ENCODE measurements at regions not wholly inside any gene's neighbourhood (a gene's known extent, or its start where the extent isn't known, plus 50 kb on each side); places are given as distances from the start of the nearest gene placed in this dataset.

DNA sequence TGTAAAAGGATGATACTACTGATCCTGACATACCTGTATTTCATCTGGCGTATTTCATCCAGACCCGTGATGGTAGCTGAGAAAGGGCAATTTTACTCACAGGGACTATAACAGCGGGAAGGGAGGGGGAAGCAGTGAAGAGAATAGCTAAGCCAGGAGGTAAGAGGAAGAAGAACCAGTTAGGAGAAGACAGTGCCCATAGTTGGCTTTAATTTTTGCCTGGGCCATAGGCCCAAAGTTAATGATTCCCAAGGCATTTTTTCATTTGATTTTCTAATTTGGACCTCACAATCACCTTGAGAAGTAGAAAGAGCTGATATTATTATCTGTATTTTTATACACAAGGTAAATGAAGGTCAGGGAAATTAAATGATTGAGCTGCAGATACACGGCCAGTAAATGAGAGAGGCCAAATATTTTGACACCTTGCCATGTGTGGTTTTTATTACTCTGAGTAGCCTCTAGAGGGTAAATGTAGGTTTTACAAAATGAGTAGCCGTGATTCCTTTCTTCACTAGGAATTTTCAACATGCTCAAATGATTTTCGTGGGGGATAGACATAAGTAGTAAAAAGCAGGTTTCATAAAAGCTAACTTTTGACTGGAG lies 382.2 kb downstream of the FUT8 start:
- DNase-seq = no peak

DNA sequence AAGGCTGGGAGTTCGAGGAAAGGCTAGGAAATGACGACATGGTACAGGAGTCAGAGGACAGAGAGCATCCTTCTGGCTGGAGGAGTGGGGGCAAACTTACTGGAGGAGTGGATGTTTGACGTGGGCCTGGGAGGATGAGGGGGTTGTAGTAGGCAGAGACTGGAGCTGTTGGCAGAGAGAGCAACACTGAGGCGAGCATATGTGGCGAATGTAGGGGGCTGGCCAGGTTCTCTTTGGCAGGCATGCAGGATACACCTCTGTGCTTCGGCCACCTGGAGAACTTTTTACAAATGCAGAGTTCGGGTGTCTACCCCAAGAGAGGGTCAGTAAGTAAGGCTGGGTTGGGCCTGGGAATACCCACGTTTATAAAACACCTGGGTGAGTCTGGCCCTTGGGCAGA lies 385.7 kb downstream of the FUT8 start:
- no peak for DNase-seq

DNA sequence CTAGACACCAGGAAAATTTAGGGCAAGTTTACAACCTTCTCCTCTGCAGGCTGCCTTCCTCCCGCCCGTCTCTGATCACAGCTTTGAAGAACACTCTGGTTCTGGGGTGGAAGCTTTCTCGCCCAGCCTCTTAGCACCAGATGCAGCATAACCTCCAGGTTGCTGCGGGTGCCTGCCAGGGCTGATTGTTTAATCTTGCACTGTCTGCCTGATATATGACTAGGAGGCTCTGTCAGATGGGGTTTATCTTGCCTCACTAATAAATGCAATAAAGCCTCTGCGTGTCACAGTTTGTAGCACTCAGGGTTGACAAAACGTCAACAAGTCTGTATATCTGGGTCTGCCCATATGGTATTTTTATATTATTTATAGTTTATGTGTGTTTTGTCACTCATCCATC lies 388.2 kb downstream of the FUT8 start:
- no peak for DNase-seq

DNA sequence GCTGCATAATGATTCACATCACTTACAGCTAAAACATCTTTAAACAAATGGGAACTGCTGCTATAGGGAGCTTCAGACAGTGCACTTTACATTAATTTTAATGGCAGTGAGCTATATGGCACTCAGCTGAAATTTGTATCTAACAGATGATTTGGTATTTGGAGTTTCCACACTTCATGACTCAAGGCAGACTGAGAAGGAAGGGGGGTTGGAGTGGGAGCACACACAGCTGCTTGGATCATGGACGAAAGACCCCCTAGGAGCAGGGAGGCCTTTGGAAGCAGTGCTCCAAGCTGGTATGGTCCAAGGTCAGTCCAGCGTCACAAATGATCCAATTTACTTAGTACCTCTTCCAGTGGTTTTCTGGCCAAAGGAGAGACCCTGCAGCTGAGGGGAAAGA lies 389.7 kb downstream of the FUT8 start:
- no peak for DNase-seq

DNA sequence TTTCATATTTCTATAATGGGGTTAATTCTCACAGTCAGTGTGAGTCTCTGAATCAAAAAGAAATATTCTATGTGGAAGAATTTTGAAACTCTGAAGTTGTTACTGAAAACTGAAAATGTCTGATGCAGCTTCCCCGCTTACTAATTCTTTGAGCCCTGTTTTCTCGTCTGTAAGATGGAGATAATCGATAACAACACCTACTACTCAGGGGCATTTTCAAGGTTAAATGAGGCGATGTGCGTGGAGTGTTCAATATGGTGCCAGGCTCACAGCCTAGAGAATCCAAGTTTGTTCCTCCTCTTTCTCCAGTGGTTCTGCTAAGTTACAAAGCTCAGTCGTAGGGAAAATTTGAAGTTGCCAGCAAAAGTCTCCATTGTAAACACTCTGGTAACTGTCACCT lies 391.4 kb downstream of the FUT8 start:
- no peak for DNase-seq

DNA sequence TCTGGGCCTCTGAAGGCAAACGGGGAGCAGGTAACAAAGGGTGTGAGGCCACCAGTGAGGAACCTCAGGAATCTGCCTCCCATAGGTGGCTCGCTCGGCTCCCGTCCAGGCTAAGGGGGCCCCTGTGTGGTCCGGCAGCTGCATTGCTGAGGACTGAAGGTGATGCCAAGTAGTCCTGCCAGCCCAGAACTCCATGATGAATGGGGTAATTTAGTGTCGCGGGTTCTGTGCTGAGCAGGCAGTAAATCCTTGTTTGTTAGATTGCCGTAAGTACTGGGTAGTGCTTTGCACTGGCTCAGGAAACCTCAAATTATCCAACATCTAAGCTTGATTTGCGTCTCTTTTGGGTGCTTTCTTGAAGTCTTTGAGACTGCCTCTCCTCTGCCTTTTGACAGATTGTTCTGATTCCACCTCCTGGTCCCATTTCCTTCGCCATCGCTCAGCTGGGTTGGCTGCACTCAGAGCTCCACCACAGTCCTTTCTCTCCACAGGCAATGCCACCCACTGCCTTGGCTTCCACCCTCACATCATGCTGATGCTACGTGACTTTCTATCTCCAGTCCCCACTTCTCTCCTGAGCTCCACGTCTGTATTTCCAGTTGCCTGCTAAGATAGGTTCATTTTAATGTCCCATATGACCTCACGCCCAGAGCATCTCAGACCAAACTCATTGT lies 392.0 kb downstream of the FUT8 start:
- no peak for DNase-seq

DNA sequence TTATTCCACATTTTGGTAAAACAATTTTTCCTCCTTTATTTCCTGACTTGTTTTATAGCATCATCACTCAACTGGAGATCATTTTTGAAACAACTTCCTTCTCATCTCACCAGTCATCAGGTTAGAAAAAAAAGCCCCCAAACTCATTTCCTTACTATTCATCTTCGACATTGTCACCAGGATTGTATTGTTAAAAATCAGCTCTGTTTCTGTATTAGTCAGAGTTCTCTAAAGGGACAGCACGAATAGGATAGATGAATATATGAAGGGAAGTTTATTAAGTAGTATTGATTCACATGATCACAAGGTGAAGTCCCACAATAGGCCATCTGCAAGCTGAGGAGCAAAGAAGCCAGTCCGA lies 392.6 kb downstream of the FUT8 start:
- no peak for DNase-seq

DNA sequence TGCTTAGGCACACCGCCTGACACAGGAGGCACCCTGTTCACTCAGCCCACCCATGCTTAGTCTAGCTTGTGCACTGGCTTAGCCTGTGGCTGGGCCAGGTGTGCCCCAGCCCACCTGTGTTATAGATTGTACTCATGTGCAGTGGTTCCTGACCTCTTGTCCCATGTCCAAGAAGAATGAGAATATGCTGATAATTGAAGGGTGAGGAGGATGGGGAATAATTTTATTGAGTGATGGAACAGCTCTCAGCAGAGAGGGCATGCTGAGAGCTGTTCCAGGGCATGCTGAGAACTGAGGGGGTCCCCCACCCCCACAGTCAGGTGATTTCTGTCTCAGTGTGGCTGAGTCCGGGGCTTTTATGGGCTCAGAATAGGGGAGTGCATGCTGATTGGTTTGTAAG lies 395.9 kb downstream of the FUT8 start:
- DNase-seq = no peak

DNA sequence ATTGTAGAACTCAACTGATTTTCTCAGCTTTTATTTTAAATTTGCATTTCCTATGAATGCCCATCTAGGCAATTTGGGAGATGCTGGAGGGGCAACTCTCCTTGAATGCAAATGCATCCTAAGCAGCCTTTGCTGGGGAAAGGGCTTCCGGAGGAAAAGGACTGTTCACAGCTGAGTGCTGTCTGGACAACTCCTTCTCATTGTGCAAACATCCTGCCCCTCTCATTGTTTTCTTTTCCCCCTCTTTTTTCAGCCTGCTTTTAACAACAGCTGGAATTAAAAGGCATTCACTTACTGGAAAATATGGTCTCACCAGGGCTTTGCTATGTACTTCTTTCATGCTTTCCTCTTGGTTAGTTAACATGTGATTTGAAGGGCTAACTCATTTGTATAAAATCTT lies 397.8 kb downstream of the FUT8 start:
- no peak for DNase-seq

DNA sequence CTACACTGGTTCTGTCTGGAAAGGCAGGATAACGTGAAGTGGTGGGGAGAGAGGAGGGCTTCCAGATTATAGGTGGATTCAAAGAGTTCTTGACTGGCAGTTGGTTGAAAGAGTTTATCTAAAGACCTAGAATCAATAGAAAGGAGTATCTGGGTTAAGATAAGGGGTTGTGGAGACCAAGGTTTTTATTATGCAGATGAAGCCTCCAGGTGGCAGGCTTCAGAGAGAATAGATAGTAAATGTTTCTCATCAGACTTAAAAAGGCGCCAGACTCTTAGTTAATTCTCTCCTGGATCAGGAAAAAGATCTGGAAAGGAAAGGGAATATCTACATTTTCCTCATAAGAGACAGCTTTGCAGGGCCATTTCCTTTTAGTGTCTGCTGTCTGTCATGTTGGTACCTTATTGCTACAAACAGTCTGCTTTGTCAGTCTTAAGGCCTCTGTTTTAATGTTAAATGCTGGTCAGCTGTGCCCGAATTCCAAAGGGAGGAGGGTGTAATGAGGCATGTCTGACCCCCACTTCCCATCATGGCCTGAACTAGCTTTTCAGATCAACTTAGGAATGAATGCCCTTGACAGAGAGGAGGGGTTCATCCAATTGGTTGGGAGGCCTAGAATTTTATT lies 401.3 kb downstream of the FUT8 start:
- DNase-seq = no peak

DNA sequence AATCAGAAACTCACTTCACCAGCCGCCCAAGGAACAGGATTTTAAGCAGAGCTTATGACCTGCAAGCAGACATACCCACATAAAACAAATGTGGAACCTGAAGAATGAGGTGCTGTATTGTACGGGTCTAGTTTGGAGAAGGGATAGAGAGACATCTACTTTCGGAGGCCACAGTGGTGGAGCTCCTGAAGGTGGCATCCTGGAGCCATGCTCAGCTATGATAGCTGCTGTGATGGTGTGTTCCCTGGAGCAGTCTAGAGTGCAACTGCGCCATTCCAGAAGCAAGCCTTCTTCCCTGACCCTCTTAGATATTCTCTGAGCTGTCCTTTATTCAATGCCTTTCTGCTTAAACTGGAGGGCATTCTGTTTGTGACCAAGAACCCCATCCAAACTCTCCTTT lies 402.6 kb downstream of the FUT8 start:
- no peak for DNase-seq

DNA sequence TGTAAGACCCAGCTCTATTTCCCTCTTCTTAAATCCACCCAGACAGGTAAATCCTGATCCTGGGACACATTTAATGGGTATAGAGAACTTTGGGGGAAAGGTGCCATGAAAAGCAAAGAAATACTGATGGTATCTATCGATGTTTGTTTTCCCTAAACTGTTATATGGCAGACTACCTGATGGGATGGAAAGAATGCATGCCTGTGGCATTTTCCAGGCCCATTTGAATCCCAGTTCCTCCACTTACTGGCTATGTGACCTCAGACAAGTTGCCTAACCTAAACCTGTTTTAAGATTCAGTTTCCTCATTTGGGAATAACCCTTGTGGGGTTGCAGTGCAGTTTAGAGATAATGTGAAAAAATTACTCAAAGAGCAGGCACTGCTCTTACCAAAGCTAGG lies 404.5 kb downstream of the FUT8 start:
- no peak for DNase-seq

DNA sequence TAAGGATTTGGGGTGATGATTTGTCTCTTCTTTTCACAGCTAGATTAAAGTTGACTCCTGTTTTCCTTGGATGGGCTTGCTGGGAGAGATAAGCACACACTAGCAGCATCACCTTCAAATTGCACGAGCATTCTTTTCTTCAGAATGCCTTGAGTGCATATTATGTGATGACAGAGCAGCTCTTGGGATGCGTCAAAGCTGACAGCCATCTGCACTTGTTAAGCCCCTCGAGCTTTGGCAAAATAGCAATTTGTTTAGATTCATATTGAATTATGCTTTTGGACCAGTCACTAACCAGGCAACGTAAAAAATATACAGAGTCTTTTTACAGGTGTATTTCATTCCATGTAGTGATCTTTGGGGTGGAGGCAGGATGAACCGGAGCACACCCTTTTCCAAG lies 407.0 kb downstream of the FUT8 start:
- DNase-seq = no peak

DNA sequence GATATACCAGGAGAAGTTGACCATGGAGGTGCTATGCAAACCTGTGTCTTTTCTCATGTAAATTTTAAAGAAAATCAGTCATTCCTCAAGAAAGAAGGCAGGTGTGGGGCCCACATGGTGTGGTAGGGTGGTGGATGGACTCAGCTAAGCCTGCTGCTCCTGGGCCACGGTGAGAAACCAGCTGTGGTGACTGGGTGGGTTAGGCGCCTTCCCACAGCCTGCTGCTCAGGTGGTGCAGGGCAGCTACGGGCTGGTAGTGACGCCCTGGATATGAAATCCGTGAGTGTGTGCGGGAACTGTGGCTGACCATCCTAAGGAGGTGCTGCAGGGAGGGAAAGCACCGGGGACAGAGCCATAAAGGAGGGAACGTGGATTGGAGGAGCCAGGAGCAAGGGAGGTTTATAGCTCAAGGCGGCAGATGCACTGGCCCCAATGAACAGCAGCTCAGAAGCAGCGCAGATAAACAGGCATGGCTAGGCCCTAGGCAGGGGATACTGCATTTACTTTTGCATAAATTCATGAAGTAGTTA lies 408.8 kb downstream of the FUT8 start:
- peak; percentile 13 for DNase-seq

DNA sequence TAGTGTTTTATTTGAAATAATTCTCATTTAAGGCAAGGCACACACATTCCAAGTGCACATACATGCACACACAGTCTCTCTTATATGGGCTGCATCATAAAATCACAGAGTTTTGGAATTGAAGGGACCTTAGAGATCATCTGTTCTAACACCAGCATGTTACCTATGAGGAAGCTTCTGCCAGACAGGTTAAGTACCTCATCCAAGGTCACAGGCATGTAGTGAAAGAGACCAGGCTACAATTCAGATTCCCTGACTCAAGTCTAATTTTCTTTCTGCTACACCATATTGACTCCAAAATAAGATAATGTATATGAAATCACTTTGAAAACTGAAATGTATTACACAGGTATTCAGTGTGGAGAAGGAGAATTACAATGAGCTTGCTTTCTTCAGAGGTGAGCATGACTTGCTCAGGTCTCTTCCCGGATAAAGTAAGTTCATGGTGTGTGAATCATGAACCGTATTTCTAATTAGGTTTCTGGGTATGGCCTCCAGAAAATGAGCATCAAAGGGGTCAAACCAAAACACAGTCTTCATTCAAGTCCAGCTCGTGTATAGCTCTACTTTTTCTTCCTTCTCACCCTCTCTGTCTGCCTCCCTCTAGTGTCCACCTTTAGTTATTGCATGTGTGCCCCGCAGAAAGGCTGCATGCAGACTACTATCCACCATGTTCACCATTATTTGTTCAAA lies 411.9 kb downstream of the FUT8 start:
- no peak for DNase-seq

DNA sequence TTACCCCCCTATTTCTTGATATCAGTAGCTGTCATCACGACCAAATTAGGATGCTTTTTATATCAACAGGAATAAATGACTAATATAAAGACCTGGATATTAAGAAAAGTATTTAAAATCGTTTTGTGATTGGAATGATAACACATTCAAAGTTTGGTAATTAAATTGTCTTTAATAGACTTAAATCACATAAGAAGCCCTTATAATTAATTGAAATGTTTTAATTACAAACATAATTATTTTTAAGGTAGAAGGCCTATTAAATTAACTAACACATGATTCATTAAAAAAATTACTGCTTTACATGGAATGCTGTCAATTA lies 412.4 kb downstream of the FUT8 start:
- no peak for DNase-seq

DNA sequence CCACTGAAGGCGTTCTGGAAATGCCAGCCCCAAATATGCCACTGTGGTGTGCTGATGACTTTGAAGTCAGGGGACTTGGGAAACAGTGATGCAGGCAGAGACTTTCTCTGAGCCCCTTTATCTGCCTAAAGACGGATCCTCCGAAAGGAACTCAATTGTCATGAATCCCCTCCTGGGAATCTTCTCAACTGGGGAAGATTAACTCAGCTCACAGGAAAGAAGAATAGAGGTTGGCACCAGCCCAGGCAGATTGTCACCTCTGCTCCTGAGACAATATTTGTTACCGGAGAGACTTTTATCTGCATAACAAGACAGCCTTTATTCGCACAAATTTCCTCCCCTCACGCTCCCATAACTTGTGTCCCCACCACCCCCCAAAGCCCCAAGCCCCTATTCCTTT lies 414.4 kb downstream of the FUT8 start:
- no peak for DNase-seq

DNA sequence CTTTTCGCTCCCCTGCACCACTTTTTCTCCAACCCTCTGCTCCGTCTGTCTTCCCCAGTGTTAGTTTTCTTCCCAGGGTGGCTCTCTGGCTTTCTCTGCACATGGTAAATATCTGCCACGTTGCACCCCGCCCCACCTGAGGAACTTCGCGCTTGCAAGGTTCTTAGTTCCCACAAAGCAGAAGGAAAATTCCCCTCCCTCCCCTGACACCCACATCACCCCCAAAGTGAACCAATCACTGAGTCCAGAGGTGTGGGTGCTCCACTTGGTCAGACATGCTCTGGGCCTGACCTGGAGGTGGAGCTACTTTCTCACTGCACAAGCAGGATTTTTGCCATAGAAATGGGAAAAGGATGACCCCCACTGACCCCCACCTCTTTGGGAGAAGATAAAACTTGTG lies 415.0 kb downstream of the FUT8 start:
- no peak for DNase-seq

DNA sequence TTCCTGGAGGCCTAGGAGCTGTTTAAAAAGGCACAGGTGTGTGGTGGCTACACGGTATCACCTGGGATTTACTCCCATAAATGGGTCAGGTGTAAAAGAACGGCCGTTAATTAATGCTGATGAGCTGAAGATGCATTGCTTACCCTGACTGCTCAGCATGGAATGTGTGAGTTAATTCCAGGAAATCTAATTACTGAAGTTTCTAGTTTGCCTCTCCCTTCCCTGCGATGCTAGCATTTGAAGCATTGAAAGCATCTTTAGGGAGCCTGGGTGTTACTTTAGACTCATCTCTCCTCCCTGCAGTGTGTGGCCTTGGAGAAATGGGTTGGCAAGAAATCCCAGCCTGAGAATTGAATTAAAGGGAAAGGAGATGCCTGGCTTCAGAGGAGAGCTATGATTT lies 415.9 kb downstream of the FUT8 start:
- no peak for DNase-seq

DNA sequence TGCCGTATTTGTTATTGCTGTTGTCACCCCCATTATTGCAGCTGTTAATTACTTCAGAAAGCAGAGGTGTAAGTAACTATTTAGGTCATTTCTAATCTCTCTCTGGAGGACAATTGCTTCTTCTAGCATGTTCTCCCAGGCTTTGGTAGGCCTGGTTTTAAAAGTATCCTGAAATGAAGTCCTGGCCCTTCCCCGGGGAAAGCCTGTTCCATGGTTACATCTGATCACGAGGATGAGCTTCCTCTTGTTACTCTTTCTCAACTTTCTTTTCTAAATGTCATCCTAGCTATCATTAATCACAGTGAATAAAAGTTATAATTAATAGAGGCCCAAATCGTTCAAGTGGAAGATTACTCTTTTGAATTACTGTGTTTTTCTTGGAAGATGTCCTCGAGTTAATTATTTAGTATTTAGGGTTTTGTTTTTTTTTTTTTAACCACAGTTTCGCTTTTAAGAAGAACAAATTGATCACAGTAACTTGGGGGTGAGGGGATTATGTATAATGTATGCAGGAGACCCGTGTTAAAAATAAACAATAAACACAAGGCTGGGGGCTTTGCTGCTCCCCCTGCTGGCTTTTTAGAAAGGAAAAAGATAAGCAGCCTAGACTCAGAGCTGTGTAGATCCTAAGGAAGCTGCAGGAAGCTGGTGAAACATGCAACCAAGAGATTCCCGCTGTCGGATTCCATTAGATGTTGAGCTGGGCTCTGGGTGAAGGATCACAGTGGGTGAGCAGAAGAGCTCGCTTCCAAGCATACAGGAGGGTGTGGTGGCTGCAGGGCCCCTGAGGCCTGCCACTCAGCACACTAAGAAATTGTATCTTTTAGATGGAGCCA lies 420.1 kb downstream of the FUT8 start:
- no peak for DNase-seq

DNA sequence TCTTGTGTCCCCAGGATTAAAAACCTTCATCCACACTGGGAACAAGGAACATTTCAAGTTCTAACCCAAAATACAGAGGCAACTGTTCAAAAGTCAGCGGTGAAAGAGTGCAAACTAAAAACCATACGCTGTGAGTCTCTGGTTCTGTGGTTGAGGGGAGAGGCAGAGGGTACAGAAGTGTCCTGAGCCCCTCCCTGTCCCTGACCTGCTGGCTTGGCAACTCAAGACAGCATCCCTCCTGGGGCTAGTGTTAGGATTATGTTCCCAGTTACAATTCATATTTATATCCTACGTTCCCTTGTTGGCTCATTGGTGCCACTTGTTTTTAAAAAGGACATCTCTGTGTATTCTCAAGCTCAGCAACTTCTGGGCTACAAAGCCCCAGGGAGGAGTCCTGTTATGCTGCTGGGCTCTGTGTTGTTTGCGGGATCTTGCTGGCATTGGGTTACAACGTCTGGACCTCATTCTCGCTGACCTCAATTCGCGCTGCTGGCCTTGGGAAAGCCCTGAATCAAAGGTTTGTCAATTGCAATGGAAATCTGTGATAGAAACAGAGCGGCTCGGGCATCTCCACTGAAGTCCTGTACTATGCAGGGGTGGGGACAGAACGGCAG lies 420.8 kb downstream of the FUT8 start:
- no peak for DNase-seq

DNA sequence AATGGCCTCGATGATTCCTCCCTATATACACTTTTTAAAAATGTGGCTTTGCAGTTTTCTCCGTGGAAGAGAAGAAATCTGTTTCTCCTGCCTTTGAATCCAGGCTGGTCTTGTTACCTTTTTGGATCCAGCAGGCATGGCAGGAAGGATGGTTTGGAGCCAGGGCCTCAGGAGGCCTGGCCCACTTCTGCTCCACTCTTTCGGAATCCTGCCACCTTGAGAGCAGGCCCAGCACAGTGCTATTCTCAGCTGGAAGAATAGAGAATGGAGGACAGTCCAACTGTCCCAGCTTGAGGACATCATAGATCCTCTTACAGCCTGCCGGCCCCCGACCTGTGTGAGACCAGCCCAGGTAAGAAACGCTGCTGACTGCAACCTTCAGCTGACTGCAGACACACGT lies 421.5 kb downstream of the FUT8 start:
- no peak for DNase-seq

DNA sequence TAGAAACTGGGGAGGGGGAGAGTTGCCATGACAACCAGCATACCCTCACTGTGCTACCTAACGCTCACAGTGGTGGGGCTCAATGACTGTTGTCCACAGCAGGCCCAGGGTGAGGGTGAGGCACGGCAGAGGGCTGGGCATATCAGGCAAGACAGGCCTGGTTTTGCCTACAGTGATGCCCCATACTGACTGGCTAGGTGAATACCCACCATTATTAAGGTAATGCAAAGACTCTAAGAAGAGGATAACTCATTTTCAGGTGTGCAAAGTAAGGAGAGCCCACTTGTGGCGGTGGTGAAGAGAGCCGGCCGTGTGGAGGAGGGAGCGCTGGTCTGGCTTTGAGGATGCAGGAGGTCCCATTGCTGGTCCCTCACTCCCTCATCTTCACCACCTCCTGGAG lies 422.3 kb downstream of the FUT8 start:
- no peak for DNase-seq

Measured in activated gamma-delta T cell (primary cell).